ENCODE measurements at regions not wholly inside any gene's neighbourhood (a gene's known extent, or its start where the extent isn't known, plus 50 kb on each side); places are given as distances from the start of the nearest gene placed in this dataset.

- ATAC-seq (replicated peaks in 1 of 4) (no peak), DNase-seq (no peak)
- no peaks in the 10 kb centered on the region for H3K9me3 ChIP-seq
- no peaks in the 10 kb centered on the region for H3K27me3 ChIP-seq (replicated peaks in 1 of 2; ENCODE audit: control insufficient read depth in 2 of 2, extremely low read depth in 1 of 2, insufficient read depth in 2 of 2, low read length in 1 of 2)
- 89% methylated on average over 1 of the region's 3 CpGs for WGBS (ENCODE audit: insufficient coverage)
- H3K27me3 Mint-ChIP-seq = no peaks in the 10 kb centered on the region
- no peak overlapping the region for H3K4me3 Mint-ChIP-seq
- H3K27ac ChIP-seq (ENCODE audit: low read length) = no peak overlapping the region
- no peaks in the 10 kb centered on the region for H3K9me3 Mint-ChIP-seq
- H3K4me1 Mint-ChIP-seq = no peaks in the 10 kb centered on the region
- H3K36me3 ChIP-seq (ENCODE audit: control insufficient read depth in 2 of 2, extremely low read depth in 1 of 2, insufficient read depth in 1 of 2, low read length in 1 of 2) = peaks cover 0 to 2% of the 10 kb centered on the region in 2 donors
- ChIA-PET CTCF (no interaction called here), POLR2A (no interaction called here)
- H3K4me3 ChIP-seq (ENCODE audit: control insufficient read depth in 1 of 2, extremely low read depth in 1 of 2, low read length in 1 of 2) = no peak overlapping the region
- H3K27ac Mint-ChIP-seq = no peak overlapping the region
- no peaks in the 10 kb centered on the region for H3K4me1 ChIP-seq (ENCODE audit: control insufficient read depth in 1 of 2, extremely low read depth in 1 of 2, insufficient read depth in 2 of 2, low read length in 2 of 2)
- H3K36me3 Mint-ChIP-seq = no peaks in the 10 kb centered on the region
These were observed 131.5 kb upstream of the SERTAD2 start for GRCh38 chr2:64785245-64785644.

GRCh38 chr2:64786343-64787018, 132.8 kb upstream of the SERTAD2 start:
- ATAC-seq (replicated peaks in 1 of 4) = no peak
- POLR2A ChIA-PET = interaction anchor here (0.6 kb wide), 3 partner anchors 23 to 214 kb away, joined by 3 to 5 read pairs (median 3); no protein-coding TSS in a partner anchor

GRCh38 chr2:64787019-64787365, 133.3 kb upstream of the SERTAD2 start:
- Histone ChIP-seq H3K36me3 (ENCODE audit: control insufficient read depth in 2 of 2, extremely low read depth in 1 of 2, insufficient read depth in 1 of 2, low read length in 1 of 2) (peaks cover 0 to 2% of the 10 kb centered on the region in 2 donors), H3K4me3 (ENCODE audit: control insufficient read depth in 1 of 2, extremely low read depth in 1 of 2, low read length in 1 of 2) (no peak overlapping the region), H3K9me3 (no peaks in the 10 kb centered on the region), H3K27ac (ENCODE audit: low read length) (no peak overlapping the region), H3K4me1 (ENCODE audit: control insufficient read depth in 1 of 2, extremely low read depth in 1 of 2, insufficient read depth in 2 of 2, low read length in 2 of 2) (no peaks in the 10 kb centered on the region), H3K27me3 (replicated peaks in 1 of 2; ENCODE audit: control insufficient read depth in 2 of 2, extremely low read depth in 1 of 2, insufficient read depth in 2 of 2, low read length in 1 of 2) (no peaks in the 10 kb centered on the region)
- Mint-ChIP-seq H3K4me3 (no peak overlapping the region), H3K27ac (no peak overlapping the region), H3K4me1 (no peaks in the 10 kb centered on the region), H3K9me3 (no peaks in the 10 kb centered on the region), H3K27me3 (no peaks in the 10 kb centered on the region), H3K36me3 (no peaks in the 10 kb centered on the region)
- no peak for DNase-seq
- WGBS (ENCODE audit: insufficient coverage) = 100% methylated on average over 2 of the region's 6 CpGs
- ChIA-PET POLR2A (interaction anchor here in 1 of 2 donors (0.6 kb wide), 1 partner anchor 215 kb away, joined by 5 read pairs; no protein-coding TSS in a partner anchor), CTCF (no interaction called here)
- no peak for ATAC-seq (replicated peaks in 1 of 4)

More at GRCh38 chr2:64786343-64787018, 132.8 kb upstream of the SERTAD2 start:
- H3K4me3 ChIP-seq (ENCODE audit: control insufficient read depth in 1 of 2, extremely low read depth in 1 of 2, low read length in 1 of 2) = no peak overlapping the region
- H3K4me1 ChIP-seq (ENCODE audit: control insufficient read depth in 1 of 2, extremely low read depth in 1 of 2, insufficient read depth in 2 of 2, low read length in 2 of 2) = no peaks in the 10 kb centered on the region
- DNase-seq = no peak
- H3K4me3 Mint-ChIP-seq = no peak overlapping the region
- H3K4me1 Mint-ChIP-seq = no peaks in the 10 kb centered on the region
- no peaks in the 10 kb centered on the region for H3K36me3 Mint-ChIP-seq
- no peak overlapping the region for H3K27ac ChIP-seq (ENCODE audit: low read length)
- peaks cover 0 to 2% of the 10 kb centered on the region in 2 donors for H3K36me3 ChIP-seq (ENCODE audit: control insufficient read depth in 2 of 2, extremely low read depth in 1 of 2, insufficient read depth in 1 of 2, low read length in 1 of 2)
- H3K9me3 Mint-ChIP-seq = no peaks in the 10 kb centered on the region
- CTCF ChIA-PET = interaction anchor here in 1 of 2 donors (0.7 kb wide), 1 partner anchor 36 kb away, joined by 4 read pairs; no protein-coding TSS in a partner anchor
- H3K27me3 ChIP-seq (replicated peaks in 1 of 2; ENCODE audit: control insufficient read depth in 2 of 2, extremely low read depth in 1 of 2, insufficient read depth in 2 of 2, low read length in 1 of 2) = no peaks in the 10 kb centered on the region
- H3K9me3 ChIP-seq = no peaks in the 10 kb centered on the region
- H3K27ac Mint-ChIP-seq = no peak overlapping the region
- H3K27me3 Mint-ChIP-seq = no peaks in the 10 kb centered on the region

GRCh38 chr2:64787698-64788097, 134.0 kb upstream of the SERTAD2 start:
- H3K4me1 Mint-ChIP-seq = no peaks in the 10 kb centered on the region
- no peaks in the 10 kb centered on the region for H3K36me3 Mint-ChIP-seq
- CTCF ChIA-PET = no interaction called here
- DNase-seq = no peak
- H3K27ac ChIP-seq (ENCODE audit: low read length) = no peak overlapping the region
- no peaks in the 10 kb centered on the region for H3K4me1 ChIP-seq (ENCODE audit: control insufficient read depth in 1 of 2, extremely low read depth in 1 of 2, insufficient read depth in 2 of 2, low read length in 2 of 2)
- H3K27me3 Mint-ChIP-seq = no peaks in the 10 kb centered on the region
- POLR2A ChIA-PET = no interaction called here
- H3K9me3 ChIP-seq = no peaks in the 10 kb centered on the region
- no peaks in the 10 kb centered on the region for H3K9me3 Mint-ChIP-seq
- H3K27me3 ChIP-seq (replicated peaks in 1 of 2; ENCODE audit: control insufficient read depth in 2 of 2, extremely low read depth in 1 of 2, insufficient read depth in 2 of 2, low read length in 1 of 2) = no peaks in the 10 kb centered on the region
- no peak overlapping the region for H3K4me3 Mint-ChIP-seq
- no peak overlapping the region for H3K27ac Mint-ChIP-seq
- ATAC-seq (replicated peaks in 1 of 4) = no peak
- no peak overlapping the region for H3K4me3 ChIP-seq (ENCODE audit: control insufficient read depth in 1 of 2, extremely low read depth in 1 of 2, low read length in 1 of 2)
- WGBS (ENCODE audit: insufficient coverage) = no CpG with 5 or more reads among the region's 5 CpGs
- peaks cover 0 to 2% of the 10 kb centered on the region in 2 donors for H3K36me3 ChIP-seq (ENCODE audit: control insufficient read depth in 2 of 2, extremely low read depth in 1 of 2, insufficient read depth in 1 of 2, low read length in 1 of 2)

- H3K36me3 Mint-ChIP-seq = no peaks in the 10 kb centered on the region
- H3K4me1 Mint-ChIP-seq = no peaks in the 10 kb centered on the region
- H3K9me3 ChIP-seq = no peaks in the 10 kb centered on the region
- no peak for ATAC-seq (replicated peaks in 1 of 4)
- H3K4me3 ChIP-seq (ENCODE audit: control insufficient read depth in 1 of 2, extremely low read depth in 1 of 2, low read length in 1 of 2) = no peak overlapping the region
- no peaks in the 10 kb centered on the region for H3K27me3 ChIP-seq (replicated peaks in 1 of 2; ENCODE audit: control insufficient read depth in 2 of 2, extremely low read depth in 1 of 2, insufficient read depth in 2 of 2, low read length in 1 of 2)
- ChIA-PET POLR2A (no interaction called here), CTCF (interaction anchor here (0.5 to 0.6 kb wide), 2 partner anchors 247 to 419 kb away, joined by 3 to 5 read pairs; no protein-coding TSS in a partner anchor)
- no peak overlapping the region for H3K27ac Mint-ChIP-seq
- H3K27ac ChIP-seq (ENCODE audit: low read length) = no peak overlapping the region
- no peaks in the 10 kb centered on the region for H3K4me1 ChIP-seq (ENCODE audit: control insufficient read depth in 1 of 2, extremely low read depth in 1 of 2, insufficient read depth in 2 of 2, low read length in 2 of 2)
- no peaks in the 10 kb centered on the region for H3K27me3 Mint-ChIP-seq
- no peak for DNase-seq
- 95% methylated on average over 4 of the region's 9 CpGs for WGBS (ENCODE audit: insufficient coverage)
- no peak overlapping the region for H3K4me3 Mint-ChIP-seq
- H3K9me3 Mint-ChIP-seq = no peaks in the 10 kb centered on the region
- peaks cover 0 to 2% of the 10 kb centered on the region in 2 donors for H3K36me3 ChIP-seq (ENCODE audit: control insufficient read depth in 2 of 2, extremely low read depth in 1 of 2, insufficient read depth in 1 of 2, low read length in 1 of 2)
These were observed 136.0 kb upstream of the SERTAD2 start for GRCh38 chr2:64789466-64790320.

GRCh38 chr2:64792300-64792699, 138.6 kb upstream of the SERTAD2 start:
- no peak overlapping the region for H3K27ac Mint-ChIP-seq
- no peaks in the 10 kb centered on the region for H3K27me3 Mint-ChIP-seq
- H3K36me3 Mint-ChIP-seq = no peaks in the 10 kb centered on the region
- no peak for ATAC-seq (replicated peaks in 1 of 4)
- CTCF ChIA-PET = interaction anchor here in 1 of 2 donors (0.6 kb wide), 1 partner anchor 480 kb away, joined by 3 read pairs; no protein-coding TSS in a partner anchor
- POLR2A ChIA-PET = interaction anchor here in 1 of 2 donors (0.6 kb wide), 1 partner anchor 177 kb away, joined by 3 read pairs; no protein-coding TSS in a partner anchor
- H3K4me1 Mint-ChIP-seq = no peaks in the 10 kb centered on the region
- H3K9me3 ChIP-seq = no peaks in the 10 kb centered on the region
- no CpG with 5 or more reads among the region's 1 CpG for WGBS (ENCODE audit: insufficient coverage)
- no peaks in the 10 kb centered on the region for H3K36me3 ChIP-seq (ENCODE audit: control insufficient read depth in 2 of 2, extremely low read depth in 1 of 2, insufficient read depth in 1 of 2, low read length in 1 of 2)
- H3K9me3 Mint-ChIP-seq = no peaks in the 10 kb centered on the region
- peaks cover 0 to 2% of the 10 kb centered on the region in 2 experiments for H3K4me1 ChIP-seq (ENCODE audit: control insufficient read depth in 1 of 2, extremely low read depth in 1 of 2, insufficient read depth in 2 of 2, low read length in 2 of 2)
- H3K4me3 Mint-ChIP-seq = no peak overlapping the region
- H3K27me3 ChIP-seq (replicated peaks in 1 of 2; ENCODE audit: control insufficient read depth in 2 of 2, extremely low read depth in 1 of 2, insufficient read depth in 2 of 2, low read length in 1 of 2) = no peaks in the 10 kb centered on the region
- H3K27ac ChIP-seq (ENCODE audit: low read length) = no peak overlapping the region
- no peak overlapping the region for H3K4me3 ChIP-seq (ENCODE audit: control insufficient read depth in 1 of 2, extremely low read depth in 1 of 2, low read length in 1 of 2)
- DNase-seq = no peak

Data from T-cell (primary cell).